HG02610 (cell line): ENCODE measurements at regions not wholly inside any gene's neighbourhood (a gene's known extent, or its start where the extent isn't known, plus 50 kb on each side); places are given as distances from the start of the nearest gene placed in this dataset.
A peak's percentile ranks its signal among the peaks of the same experiment; 100 is the strongest.
"Not testable (repeated sequence)": the region's sequence is repeated elsewhere in the genome, so short reads cannot be mapped to it uniquely, and the experiment has no call there.

Source experiments
- ATAC-seq: cut with Tn5 transposase; IDR thresholded peaks from one replicate; pipeline ENCODE4 v1.9.1; 2021; ENCODE audit warnings: mild to moderate bottlenecking, moderate library complexity; ENCODE audit not compliant: unreplicated experiment

GRCh38 chr4:146124023-146124680, 51.4 kb upstream of the LSM6 start:
- ATAC-seq: peak; percentile 86

GRCh38 chr4:146123231-146123630, 52.3 kb upstream of the LSM6 start:
- ATAC-seq: peak; percentile 49

GRCh38 chr4:146122398-146122797, 53.1 kb upstream of the LSM6 start:
- ATAC-seq: no peak

GRCh38 chr4:146121757-146122156, 53.8 kb upstream of the LSM6 start:
- ATAC-seq: no peak

- ATAC-seq: no peak
These were observed 55.6 kb upstream of the LSM6 start for GRCh38 chr4:146119845-146120404.

- ATAC-seq: no peak
These were observed 61.5 kb upstream of the LSM6 start for GRCh38 chr4:146114066-146114465.

GRCh38 chr4:146113171-146113570, 62.3 kb upstream of the LSM6 start:
- ATAC-seq: no peak

GRCh38 chr4:146112389-146112788, 63.1 kb upstream of the LSM6 start:
- ATAC-seq: peak; percentile 55

- peak; percentile 65 for ATAC-seq
These were observed 64.5 kb upstream of the LSM6 start for GRCh38 chr4:146110871-146111485.

- no peak for ATAC-seq
These were observed 66.8 kb upstream of the LSM6 start for GRCh38 chr4:146108756-146109155.

GRCh38 chr4:146107587-146108240, 67.8 kb upstream of the LSM6 start:
- no peak for ATAC-seq

- peak; percentile 41 for ATAC-seq
These were observed 70.1 kb upstream of the LSM6 start for GRCh38 chr4:146105464-146105863.

GRCh38 chr4:146104541-146104940, 71.0 kb upstream of the LSM6 start:
- no peak for ATAC-seq

- not testable (repeated sequence) for ATAC-seq
These were observed 71.5 kb upstream of the LSM6 start for GRCh38 chr4:146104052-146104451.

- no peak for ATAC-seq
These were observed 75.9 kb upstream of the LSM6 start for GRCh38 chr4:146099585-146099984.

GRCh38 chr4:146098978-146099377, 76.5 kb upstream of the LSM6 start:
- ATAC-seq: peak; percentile 67

GRCh38 chr4:146098397-146098796, 77.1 kb upstream of the LSM6 start:
- ATAC-seq: peak; percentile 88

- no peak for ATAC-seq
These were observed 79.1 kb upstream of the LSM6 start for GRCh38 chr4:146096371-146096770.

GRCh38 chr4:146095860-146096259, 79.7 kb upstream of the LSM6 start:
- ATAC-seq: no peak

GRCh38 chr4:146095091-146095690, 80.3 kb upstream of the LSM6 start:
- no peak for ATAC-seq

GRCh38 chr4:146088690-146089089, 86.8 kb upstream of the LSM6 start:
- no peak for ATAC-seq

- ATAC-seq: no peak
These were observed 87.7 kb upstream of the LSM6 start for GRCh38 chr4:146087856-146088255.
